Lower lobe of right lung (tissue), 2 donors: ENCODE measurements at regions not wholly inside any gene's neighbourhood (a gene's known extent, or its start where the extent isn't known, plus 50 kb on each side); places are given as distances from the start of the nearest gene placed in this dataset.

ENCODE experiments used
- ATAC-seq, 2 donors: fragments of 200-7000 bp; cut with Tn5 transposase; one replicate each; pipeline ENCODE4 v1.9.1; 2020 to 2022; ENCODE audit warnings: mild to moderate bottlenecking in 2 of 2, moderate library complexity in 2 of 2
- DNase-seq: peaks from one replicate; pipeline ENCODE4 v3.0.0-alpha.2; 2020
- H3K27ac ChIP-seq: fragments of 200-600 bp; one replicate; pipeline ENCODE4 v1.8.0; 2022
- H3K27me3 ChIP-seq: fragments of 200-600 bp; one replicate; pipeline ENCODE4 v1.8.0; 2022; ENCODE audit warnings: low read depth
- H3K36me3 ChIP-seq: fragments of 200-600 bp; one replicate; pipeline ENCODE4 v1.8.0; 2022; ENCODE audit warnings: mild to moderate bottlenecking
- H3K4me1 ChIP-seq: fragments of 200-600 bp; one replicate; pipeline ENCODE4 v1.8.0; 2022
- H3K4me3 ChIP-seq: fragments of 200-600 bp; one replicate; pipeline ENCODE4 v1.8.0; 2022; ENCODE audit warnings: mild to moderate bottlenecking
- H3K9me3 ChIP-seq: fragments of 200-600 bp; one replicate; pipeline ENCODE4 v1.8.0; 2022
- CTCF ChIP-seq: fragments of 200-600 bp; IDR thresholded peaks from one replicate; pipeline ENCODE4 v1.8.0; 2022; ENCODE audit warnings: antibody characterized with exemption, mild to moderate bottlenecking
- intact Hi-C: fragments of 100-400 bp; cut with DNase I; formaldehyde crosslinking; loops from one replicate; pipeline ENCODE4 v1.11.0; 2022
- donor health status: DM: no; HTN: yes; CAD: no; lungs with severe emphysema.

GRCh38 chr13:40863723-40864122 is 74.3 kb downstream of the SLC25A15 start:
- no peak overlapping the region for H3K4me3 ChIP-seq
- no peaks in the 10 kb centered on the region for H3K36me3 ChIP-seq
- H3K27ac ChIP-seq, result no peak overlapping the region
- H3K27me3 ChIP-seq, result no peaks in the 10 kb centered on the region
- no peak for DNase-seq
- TF ChIP-seq CTCF, result no peak
- peaks cover 3% of the 10 kb centered on the region for H3K9me3 ChIP-seq
- intact Hi-C loops, result no loop called here
- H3K4me1 ChIP-seq, result no peaks in the 10 kb centered on the region
- no peak for ATAC-seq

GRCh38 chr13:40874138-40874779 is 84.8 kb downstream of the SLC25A15 start:
- Histone ChIP-seq H3K27me3 (no peaks in the 10 kb centered on the region), H3K27ac (no peak overlapping the region), H3K4me1 (no peaks in the 10 kb centered on the region), H3K4me3 (no peak overlapping the region), H3K36me3 (no peaks in the 10 kb centered on the region), H3K9me3 (peaks cover 56% of the 10 kb centered on the region)
- intact Hi-C loops, result no loop called here
- ATAC-seq (no peak), DNase-seq (no peak)
- no peak for TF ChIP-seq CTCF

GRCh38 chr13:40875044-40875443 is 85.6 kb downstream of the SLC25A15 start:
- no peak overlapping the region for H3K4me3 ChIP-seq
- no peaks in the 10 kb centered on the region for H3K36me3 ChIP-seq
- H3K27ac ChIP-seq, result no peak overlapping the region
- no peak for ATAC-seq
- intact Hi-C loops, result no loop called here
- TF ChIP-seq CTCF, result no peak
- H3K9me3 ChIP-seq, result peaks cover 56% of the 10 kb centered on the region
- no peaks in the 10 kb centered on the region for H3K27me3 ChIP-seq
- no peaks in the 10 kb centered on the region for H3K4me1 ChIP-seq
- no peak for DNase-seq

GRCh38 chr13:40875583-40875982 is 86.2 kb downstream of the SLC25A15 start:
- ATAC-seq (no peak), DNase-seq (no peak)
- H3K4me1 ChIP-seq, result no peaks in the 10 kb centered on the region
- peaks cover 56% of the 10 kb centered on the region for H3K9me3 ChIP-seq
- no peak for TF ChIP-seq CTCF
- no peaks in the 10 kb centered on the region for H3K27me3 ChIP-seq
- H3K4me3 ChIP-seq, result no peak overlapping the region
- no peak overlapping the region for H3K27ac ChIP-seq
- intact Hi-C loops, result no loop called here
- no peaks in the 10 kb centered on the region for H3K36me3 ChIP-seq

GRCh38 chr13:40876020-40876738 is 86.8 kb downstream of the SLC25A15 start:
- DNase-seq (no peak), ATAC-seq (no peak)
- H3K36me3 ChIP-seq, result no peaks in the 10 kb centered on the region
- peaks cover 54% of the 10 kb centered on the region for H3K9me3 ChIP-seq
- no peaks in the 10 kb centered on the region for H3K27me3 ChIP-seq
- TF ChIP-seq CTCF, result no peak
- H3K4me1 ChIP-seq, result no peaks in the 10 kb centered on the region
- intact Hi-C loops, result no loop called here
- no peak overlapping the region for H3K4me3 ChIP-seq
- H3K27ac ChIP-seq, result no peak overlapping the region
